Neural progenitor cell (in vitro differentiated cells): ENCODE measurements at regions not wholly inside any gene's neighbourhood (a gene's known extent, or its start where the extent isn't known, plus 50 kb on each side); places are given as distances from the start of the nearest gene placed in this dataset.

ENCODE experiments used
- EZH2 ChIP-seq: fragments of 200-600 bp; sonication (generic); IDR thresholded peaks from 2 replicates; pipeline ENCODE4 v1.6.1; 2017; ENCODE audit warnings: antibody characterized with exemption, mild to moderate bottlenecking, moderate library complexity
- TF ChIP-seq, protein P1 (sequence below): fragments of 200-600 bp; sonication (generic); IDR thresholded peaks from 2 replicates; pipeline ENCODE4 v1.5.1; 2017; ENCODE audit warnings: antibody characterized with exemption, mild to moderate bottlenecking

DNA sequence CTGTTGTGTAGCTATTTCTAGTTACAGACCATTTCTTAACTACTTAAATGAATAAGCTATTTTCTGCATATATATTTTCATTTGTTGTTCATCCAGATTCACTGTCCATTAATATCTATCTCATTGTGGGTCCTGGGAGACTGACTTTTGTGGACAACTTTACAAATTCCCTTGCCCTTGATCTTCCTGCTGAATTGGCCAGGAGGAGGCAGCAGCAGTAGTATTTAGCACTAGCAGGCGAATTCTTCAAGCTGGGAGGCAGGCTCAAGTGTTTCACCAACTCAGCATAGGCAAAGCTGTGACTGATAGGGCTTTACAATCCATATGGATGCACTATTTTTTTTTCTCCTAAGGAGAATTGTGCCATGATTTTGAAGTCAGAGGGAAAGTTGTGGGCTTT, 461.0 kb upstream of the NRG3 start:
- TF ChIP-seq, protein P1, sequence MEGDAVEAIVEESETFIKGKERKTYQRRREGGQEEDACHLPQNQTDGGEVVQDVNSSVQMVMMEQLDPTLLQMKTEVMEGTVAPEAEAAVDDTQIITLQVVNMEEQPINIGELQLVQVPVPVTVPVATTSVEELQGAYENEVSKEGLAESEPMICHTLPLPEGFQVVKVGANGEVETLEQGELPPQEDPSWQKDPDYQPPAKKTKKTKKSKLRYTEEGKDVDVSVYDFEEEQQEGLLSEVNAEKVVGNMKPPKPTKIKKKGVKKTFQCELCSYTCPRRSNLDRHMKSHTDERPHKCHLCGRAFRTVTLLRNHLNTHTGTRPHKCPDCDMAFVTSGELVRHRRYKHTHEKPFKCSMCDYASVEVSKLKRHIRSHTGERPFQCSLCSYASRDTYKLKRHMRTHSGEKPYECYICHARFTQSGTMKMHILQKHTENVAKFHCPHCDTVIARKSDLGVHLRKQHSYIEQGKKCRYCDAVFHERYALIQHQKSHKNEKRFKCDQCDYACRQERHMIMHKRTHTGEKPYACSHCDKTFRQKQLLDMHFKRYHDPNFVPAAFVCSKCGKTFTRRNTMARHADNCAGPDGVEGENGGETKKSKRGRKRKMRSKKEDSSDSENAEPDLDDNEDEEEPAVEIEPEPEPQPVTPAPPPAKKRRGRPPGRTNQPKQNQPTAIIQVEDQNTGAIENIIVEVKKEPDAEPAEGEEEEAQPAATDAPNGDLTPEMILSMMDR: peak; percentile 52
- no peak for TF ChIP-seq EZH2
